ENCODE measurements at regions not wholly inside any gene's neighbourhood (a gene's known extent, or its start where the extent isn't known, plus 50 kb on each side); places are given as distances from the start of the nearest gene placed in this dataset.

- no peak for TF ChIP-seq POLR2A (IDR thresholded peaks at IDR 0.05; ENCODE audit: low read length)
- TF ChIP-seq GATA1 (IDR thresholded peaks at IDR 0.05; ENCODE audit: low read depth, low read length), result no peak
These were observed 213.2 kb upstream of the ACTBL2 start for GRCh38 chr5:57695706-57696388.
